ENCODE measurements at regions not wholly inside any gene's neighbourhood (a gene's known extent, or its start where the extent isn't known, plus 50 kb on each side); places are given as distances from the start of the nearest gene placed in this dataset.

DNA sequence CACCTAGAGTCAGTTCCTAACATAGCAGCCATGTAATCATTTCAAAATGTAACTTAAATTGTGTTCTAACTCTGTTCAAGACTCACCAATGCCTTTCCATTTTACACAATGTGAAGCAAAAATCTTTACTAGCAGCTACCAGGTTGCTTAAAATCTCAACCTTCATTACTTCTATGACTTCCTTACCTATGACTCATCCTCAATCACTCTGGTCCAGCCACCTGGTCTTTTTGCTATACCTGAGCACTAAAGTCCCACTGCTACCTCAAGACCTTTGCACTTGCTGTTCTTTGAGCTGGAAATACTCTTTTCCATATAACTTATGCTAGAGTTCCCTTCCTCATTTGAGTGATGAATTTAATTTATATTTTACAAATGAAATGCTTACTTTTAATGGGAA, 993.2 kb downstream of the NTRK3 start:
- TF ChIP-seq, protein P1, sequence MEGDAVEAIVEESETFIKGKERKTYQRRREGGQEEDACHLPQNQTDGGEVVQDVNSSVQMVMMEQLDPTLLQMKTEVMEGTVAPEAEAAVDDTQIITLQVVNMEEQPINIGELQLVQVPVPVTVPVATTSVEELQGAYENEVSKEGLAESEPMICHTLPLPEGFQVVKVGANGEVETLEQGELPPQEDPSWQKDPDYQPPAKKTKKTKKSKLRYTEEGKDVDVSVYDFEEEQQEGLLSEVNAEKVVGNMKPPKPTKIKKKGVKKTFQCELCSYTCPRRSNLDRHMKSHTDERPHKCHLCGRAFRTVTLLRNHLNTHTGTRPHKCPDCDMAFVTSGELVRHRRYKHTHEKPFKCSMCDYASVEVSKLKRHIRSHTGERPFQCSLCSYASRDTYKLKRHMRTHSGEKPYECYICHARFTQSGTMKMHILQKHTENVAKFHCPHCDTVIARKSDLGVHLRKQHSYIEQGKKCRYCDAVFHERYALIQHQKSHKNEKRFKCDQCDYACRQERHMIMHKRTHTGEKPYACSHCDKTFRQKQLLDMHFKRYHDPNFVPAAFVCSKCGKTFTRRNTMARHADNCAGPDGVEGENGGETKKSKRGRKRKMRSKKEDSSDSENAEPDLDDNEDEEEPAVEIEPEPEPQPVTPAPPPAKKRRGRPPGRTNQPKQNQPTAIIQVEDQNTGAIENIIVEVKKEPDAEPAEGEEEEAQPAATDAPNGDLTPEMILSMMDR (IDR thresholded peaks at IDR 0.05; ENCODE audit: insufficient read depth, low read length): no peak
- TF ChIP-seq POLR2AphosphoS5 (IDR thresholded peaks at IDR 0.05; ENCODE audit: low read depth) (no peak), GABPA (IDR thresholded peaks at IDR 0.05; ENCODE audit: low read depth) (no peak), SPI1 (IDR thresholded peaks at IDR 0.05; ENCODE audit: borderline replicate concordance, low read depth) (no peak)
- TF ChIP-seq, protein P2, sequence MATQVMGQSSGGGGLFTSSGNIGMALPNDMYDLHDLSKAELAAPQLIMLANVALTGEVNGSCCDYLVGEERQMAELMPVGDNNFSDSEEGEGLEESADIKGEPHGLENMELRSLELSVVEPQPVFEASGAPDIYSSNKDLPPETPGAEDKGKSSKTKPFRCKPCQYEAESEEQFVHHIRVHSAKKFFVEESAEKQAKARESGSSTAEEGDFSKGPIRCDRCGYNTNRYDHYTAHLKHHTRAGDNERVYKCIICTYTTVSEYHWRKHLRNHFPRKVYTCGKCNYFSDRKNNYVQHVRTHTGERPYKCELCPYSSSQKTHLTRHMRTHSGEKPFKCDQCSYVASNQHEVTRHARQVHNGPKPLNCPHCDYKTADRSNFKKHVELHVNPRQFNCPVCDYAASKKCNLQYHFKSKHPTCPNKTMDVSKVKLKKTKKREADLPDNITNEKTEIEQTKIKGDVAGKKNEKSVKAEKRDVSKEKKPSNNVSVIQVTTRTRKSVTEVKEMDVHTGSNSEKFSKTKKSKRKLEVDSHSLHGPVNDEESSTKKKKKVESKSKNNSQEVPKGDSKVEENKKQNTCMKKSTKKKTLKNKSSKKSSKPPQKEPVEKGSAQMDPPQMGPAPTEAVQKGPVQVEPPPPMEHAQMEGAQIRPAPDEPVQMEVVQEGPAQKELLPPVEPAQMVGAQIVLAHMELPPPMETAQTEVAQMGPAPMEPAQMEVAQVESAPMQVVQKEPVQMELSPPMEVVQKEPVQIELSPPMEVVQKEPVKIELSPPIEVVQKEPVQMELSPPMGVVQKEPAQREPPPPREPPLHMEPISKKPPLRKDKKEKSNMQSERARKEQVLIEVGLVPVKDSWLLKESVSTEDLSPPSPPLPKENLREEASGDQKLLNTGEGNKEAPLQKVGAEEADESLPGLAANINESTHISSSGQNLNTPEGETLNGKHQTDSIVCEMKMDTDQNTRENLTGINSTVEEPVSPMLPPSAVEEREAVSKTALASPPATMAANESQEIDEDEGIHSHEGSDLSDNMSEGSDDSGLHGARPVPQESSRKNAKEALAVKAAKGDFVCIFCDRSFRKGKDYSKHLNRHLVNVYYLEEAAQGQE (IDR thresholded peaks at IDR 0.05; ENCODE audit: insufficient replicate concordance, low read depth): no peak

Data from HL-60 (cell line).